Nephron progenitor cell (in vitro differentiated cells): ENCODE measurements at regions not wholly inside any gene's neighbourhood (a gene's known extent, or its start where the extent isn't known, plus 50 kb on each side); places are given as distances from the start of the nearest gene placed in this dataset.

Experiments used
- DNase-seq: peaks from one replicate; pipeline ENCODE4 v3.0.0; 2021
- H3K27ac Mint-ChIP-seq: 2 replicates; pipeline ENCODE4 v1.8.0; 2021; ENCODE audit warnings: mild to moderate bottlenecking, moderate library complexity, mixed read lengths
- H3K27me3 Mint-ChIP-seq: 2 replicates; pipeline ENCODE4 v1.8.0; 2021; ENCODE audit warnings: mild to moderate bottlenecking, low read depth, mixed read lengths; ENCODE audit not compliant: poor library complexity
- H3K36me3 Mint-ChIP-seq: 2 replicates; pipeline ENCODE4 v1.8.0; 2021; ENCODE audit warnings: low read depth, mixed read lengths
- H3K4me1 Mint-ChIP-seq: 2 replicates; pipeline ENCODE4 v1.8.0; 2021; ENCODE audit warnings: mixed read lengths
- H3K4me3 Mint-ChIP-seq: 2 replicates; pipeline ENCODE4 v1.8.0; 2021; ENCODE audit warnings: mild to moderate bottlenecking, moderate library complexity, mixed read lengths
- H3K9me3 Mint-ChIP-seq: 2 replicates; pipeline ENCODE4 v1.8.0; 2021; ENCODE audit warnings: mild to moderate bottlenecking, moderate library complexity, mixed read lengths
- TF ChIP-seq, protein P1 (sequence below): fragments of 200-600 bp; sonication (generic); IDR thresholded peaks from 2 replicates; pipeline ENCODE4 v1.5.0; 2021; ENCODE audit warnings: antibody characterized with exemption

DNA sequence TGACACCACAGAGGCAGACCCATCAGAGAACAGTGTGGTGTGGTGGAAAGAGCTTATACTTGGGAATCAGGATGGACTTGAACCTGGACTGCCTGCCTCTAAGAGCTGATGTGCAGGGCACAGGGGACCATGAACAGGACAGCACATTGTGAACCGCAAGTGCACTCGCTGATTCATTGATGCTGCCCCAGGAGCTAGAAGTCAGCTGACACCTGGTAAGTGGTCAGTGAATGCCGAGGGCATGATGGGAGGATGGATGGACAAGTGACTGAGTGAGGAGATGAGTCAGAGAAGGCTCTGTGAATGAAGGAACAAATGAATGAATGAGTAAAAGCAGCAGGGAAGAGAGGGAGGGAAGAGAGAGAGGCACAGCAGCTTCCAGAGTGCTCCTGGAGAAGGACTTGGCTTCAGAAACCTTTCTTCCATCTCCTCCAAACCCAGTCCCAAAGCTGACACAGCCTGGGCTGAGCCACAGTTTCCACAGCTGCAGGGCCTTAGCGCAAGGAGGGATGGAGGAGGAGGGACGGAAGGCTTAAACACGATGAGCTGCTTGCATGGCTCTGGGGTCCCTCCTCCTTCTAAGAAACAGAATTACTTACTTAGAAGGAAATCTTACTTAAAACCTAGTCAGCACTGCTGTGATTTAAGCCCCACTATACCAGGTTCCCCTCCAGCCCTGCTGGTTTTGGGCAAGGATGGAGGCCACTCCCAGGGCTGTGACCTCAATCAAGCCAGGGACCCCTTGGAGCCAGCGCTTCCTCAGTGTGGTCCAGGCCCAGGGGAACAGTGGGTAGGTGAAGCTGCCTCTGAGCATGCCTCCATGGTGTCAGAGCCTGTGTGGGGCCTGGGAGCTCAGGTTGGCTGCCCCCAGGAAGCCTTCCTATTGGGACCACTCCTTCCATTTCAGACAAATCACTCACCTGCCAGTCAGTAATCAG is 184.6 kb downstream of the TMEM132E start:
- Mint-ChIP-seq H3K36me3 (no peaks in the 10 kb centered on the region), H3K4me3 (no peak overlapping the region), H3K27ac (no peak overlapping the region), H3K4me1 (peaks cover 56% of the 10 kb centered on the region), H3K9me3 (no peaks in the 10 kb centered on the region), H3K27me3 (peaks cover 52% of the 10 kb centered on the region)
- TF ChIP-seq, protein P1, sequence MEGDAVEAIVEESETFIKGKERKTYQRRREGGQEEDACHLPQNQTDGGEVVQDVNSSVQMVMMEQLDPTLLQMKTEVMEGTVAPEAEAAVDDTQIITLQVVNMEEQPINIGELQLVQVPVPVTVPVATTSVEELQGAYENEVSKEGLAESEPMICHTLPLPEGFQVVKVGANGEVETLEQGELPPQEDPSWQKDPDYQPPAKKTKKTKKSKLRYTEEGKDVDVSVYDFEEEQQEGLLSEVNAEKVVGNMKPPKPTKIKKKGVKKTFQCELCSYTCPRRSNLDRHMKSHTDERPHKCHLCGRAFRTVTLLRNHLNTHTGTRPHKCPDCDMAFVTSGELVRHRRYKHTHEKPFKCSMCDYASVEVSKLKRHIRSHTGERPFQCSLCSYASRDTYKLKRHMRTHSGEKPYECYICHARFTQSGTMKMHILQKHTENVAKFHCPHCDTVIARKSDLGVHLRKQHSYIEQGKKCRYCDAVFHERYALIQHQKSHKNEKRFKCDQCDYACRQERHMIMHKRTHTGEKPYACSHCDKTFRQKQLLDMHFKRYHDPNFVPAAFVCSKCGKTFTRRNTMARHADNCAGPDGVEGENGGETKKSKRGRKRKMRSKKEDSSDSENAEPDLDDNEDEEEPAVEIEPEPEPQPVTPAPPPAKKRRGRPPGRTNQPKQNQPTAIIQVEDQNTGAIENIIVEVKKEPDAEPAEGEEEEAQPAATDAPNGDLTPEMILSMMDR = no peak
- DNase-seq = no peak

DNA sequence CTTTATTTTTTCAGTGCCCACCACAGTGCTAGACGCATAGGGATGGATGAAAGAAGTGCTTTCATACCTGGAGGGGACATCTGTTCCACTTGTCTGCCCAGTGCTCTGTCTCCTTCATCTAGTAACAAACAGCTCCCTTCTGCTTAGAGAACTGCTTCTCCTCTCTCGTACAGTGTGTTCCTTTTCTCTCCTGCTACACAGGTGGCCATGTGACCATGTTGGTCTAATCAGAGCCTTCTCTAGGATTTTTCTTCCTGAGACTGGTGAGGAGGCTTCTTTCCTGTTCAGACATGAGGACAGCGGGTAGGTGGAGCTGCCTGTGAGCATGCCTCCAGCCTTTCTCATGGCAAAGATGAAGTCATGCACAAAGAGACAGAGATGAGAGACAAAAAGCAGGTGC is 182.7 kb downstream of the TMEM132E start:
- Mint-ChIP-seq H3K36me3 (no peaks in the 10 kb centered on the region), H3K4me1 (peaks cover 64% of the 10 kb centered on the region), H3K27me3 (peaks cover 49% of the 10 kb centered on the region), H3K4me3 (no peak overlapping the region), H3K27ac (no peak overlapping the region), H3K9me3 (no peaks in the 10 kb centered on the region)
- DNase-seq = no peak
- TF ChIP-seq, protein P1 = no peak

DNA sequence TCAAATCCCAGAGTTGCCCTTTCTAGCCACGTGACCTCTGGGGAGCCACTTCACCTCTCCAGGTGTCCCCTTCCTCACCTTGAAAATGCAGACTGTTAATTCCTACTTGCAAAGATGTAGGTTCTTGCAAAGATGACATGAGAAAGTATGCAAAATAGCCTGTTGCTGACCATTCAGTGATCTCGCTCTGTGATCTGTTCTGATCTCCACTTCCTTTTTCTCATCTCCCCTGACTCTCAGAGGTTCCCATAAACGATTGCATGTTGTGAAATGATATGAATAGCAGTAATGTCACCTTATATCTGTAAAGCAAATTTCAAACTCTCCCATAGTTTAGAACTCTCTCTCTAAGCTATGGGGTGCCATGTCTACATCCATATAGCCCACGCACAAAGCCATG is 182.3 kb downstream of the TMEM132E start:
- Mint-ChIP-seq H3K36me3 (no peaks in the 10 kb centered on the region), H3K27me3 (peaks cover 52% of the 10 kb centered on the region), H3K4me3 (no peak overlapping the region), H3K9me3 (no peaks in the 10 kb centered on the region), H3K4me1 (peaks cover 65% of the 10 kb centered on the region), H3K27ac (no peak overlapping the region)
- TF ChIP-seq, protein P1 = no peak
- no peak for DNase-seq

DNA sequence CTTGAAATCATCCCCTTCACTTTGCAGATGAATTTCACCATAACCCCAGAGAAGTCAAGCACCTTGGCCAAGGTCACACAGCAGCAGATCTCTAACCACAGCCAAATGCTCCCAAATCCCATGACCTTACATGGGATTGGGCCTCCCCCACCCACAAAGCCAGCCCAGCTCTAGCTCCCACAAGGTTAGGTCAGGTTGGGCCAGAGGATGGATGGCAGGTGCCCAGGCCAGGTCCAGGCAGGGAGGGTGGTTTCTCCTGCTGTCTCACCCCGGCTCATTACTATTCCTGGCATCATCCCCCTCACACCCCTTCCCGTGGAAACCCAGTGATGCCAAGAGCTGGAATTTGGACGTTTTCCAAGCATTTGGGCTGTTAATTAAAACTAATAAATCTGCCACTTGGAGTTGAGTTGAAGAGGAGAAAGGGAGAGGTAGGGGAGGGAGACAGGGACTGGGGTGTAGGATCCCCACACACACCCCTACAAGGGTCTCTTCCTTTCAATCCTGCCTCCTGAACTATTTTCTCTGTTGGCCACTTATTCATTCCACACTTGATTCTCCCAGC is 181.6 kb downstream of the TMEM132E start:
- Mint-ChIP-seq H3K4me1 (peaks cover 67% of the 10 kb centered on the region), H3K27ac (no peak overlapping the region), H3K4me3 (no peak overlapping the region), H3K27me3 (peaks cover 54% of the 10 kb centered on the region), H3K36me3 (no peaks in the 10 kb centered on the region), H3K9me3 (no peaks in the 10 kb centered on the region)
- DNase-seq = no peak
- TF ChIP-seq, protein P1 = no peak

DNA sequence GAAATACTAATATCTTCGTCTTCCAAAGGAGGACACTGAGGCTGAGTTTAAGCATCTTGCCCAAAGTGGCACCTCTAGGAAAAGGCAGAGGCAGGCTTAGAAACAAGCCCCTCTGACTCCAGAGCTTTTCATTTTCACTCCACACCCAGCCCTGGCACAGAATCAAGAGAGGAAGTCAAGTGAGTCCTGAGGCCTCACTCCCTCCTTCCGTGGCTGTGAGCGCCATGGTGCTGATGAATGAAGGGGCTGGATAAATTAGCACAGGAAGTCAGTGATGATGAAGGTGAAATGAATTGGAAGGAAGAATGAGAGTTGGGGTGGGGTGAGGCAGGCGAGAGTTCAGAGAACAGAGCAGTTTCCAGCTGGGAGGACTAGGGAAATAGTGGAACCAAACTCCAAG is 179.3 kb downstream of the TMEM132E start:
- Mint-ChIP-seq H3K27me3 (peaks cover 44% of the 10 kb centered on the region), H3K4me1 (peaks cover 85% of the 10 kb centered on the region), H3K4me3 (no peak overlapping the region), H3K36me3 (no peaks in the 10 kb centered on the region), H3K9me3 (no peaks in the 10 kb centered on the region), H3K27ac (no peak overlapping the region)
- TF ChIP-seq, protein P1 = no peak
- no peak for DNase-seq
